Thoracic aorta (tissue), 2 donors: ENCODE measurements at regions not wholly inside any gene's neighbourhood (a gene's known extent, or its start where the extent isn't known, plus 50 kb on each side); places are given as distances from the start of the nearest gene placed in this dataset.

Experiments used
- ATAC-seq: fragments of 150-250 bp; one replicate; pipeline ENCODE4 v1.8.0; 2017; ENCODE audit warnings: low read depth; ENCODE audit not compliant: insufficient number of reproducible peaks, low FRiP score
- DNase-seq: peaks from one replicate; pipeline ENCODE4 v3.0.0-alpha.2; 2020; ENCODE audit warnings: low spot score
- H3K27ac ChIP-seq, 2 donors: fragments of 200-600 bp; sonication (generic); 1 replicate in 1 of 2; 2 replicates in 1 of 2; pipeline ENCODE4 v1.5.1; 2016; ENCODE audit warnings: mild to moderate bottlenecking in 2 of 2, moderate library complexity in 2 of 2
- H3K27me3 ChIP-seq: fragments of 200-600 bp; sonication (generic); replicated peaks from 2 replicates; pipeline ENCODE4 v1.6.0; 2016; ENCODE audit warnings: mild to moderate bottlenecking; ENCODE audit not compliant: insufficient read depth
- H3K36me3 ChIP-seq: fragments of 200-600 bp; sonication (generic); one replicate; pipeline ENCODE4 v1.5.1; 2016
- H3K4me1 ChIP-seq, 2 donors: fragments of 200-600 bp; sonication (generic); 1 replicate in 1 of 2; 2 replicates in 1 of 2; pipeline versions ENCODE4 v1.5.1 to v1.6.0; 2016; ENCODE audit warnings: low read depth in 2 of 2, mild to moderate bottlenecking in 1 of 2; ENCODE audit not compliant: control insufficient read depth in 1 of 2
- H3K4me3 ChIP-seq: fragments of 200-600 bp; sonication (generic); 2 replicates; pipeline ENCODE4 v1.5.1; 2016; ENCODE audit warnings: mild to moderate bottlenecking
- H3K9me3 ChIP-seq: fragments of 200-600 bp; sonication (generic); 2 replicates; pipeline ENCODE4 v1.5.1; 2016
- TF ChIP-seq, protein P1 (sequence below): fragments of 200-600 bp; sonication (generic); IDR thresholded peaks from one replicate; pipeline ENCODE4 v1.5.1; 2019; ENCODE audit warnings: antibody characterized with exemption

DNA sequence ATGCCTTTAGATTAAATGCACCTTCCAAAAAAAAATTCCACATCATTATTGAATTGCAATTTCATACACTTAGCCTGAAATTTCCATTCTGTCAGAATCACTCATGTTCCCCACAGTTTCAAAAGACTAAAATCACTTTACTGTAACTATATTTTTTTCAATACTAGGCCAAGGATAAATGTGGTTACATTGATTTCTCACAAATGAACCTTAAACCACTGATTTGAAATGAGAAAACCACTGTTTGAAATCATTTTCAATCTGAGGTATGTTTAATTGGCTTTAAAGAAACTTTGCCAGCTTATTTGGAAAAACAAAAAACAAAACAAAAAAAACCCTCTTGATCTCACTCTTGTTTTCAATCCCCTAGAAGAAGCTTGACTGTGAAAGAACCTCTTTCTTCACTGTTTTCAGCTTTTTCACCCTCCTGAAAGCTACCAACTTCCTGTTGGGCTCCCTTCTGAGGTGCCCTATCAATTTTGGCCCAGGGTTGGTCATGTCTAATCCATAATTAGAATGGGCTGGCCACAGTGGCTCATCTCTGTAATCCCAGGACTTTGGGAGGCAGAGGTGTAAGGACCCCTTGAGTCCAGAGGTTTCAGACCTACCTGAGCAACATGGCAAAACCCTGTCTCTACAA, 242.5 kb downstream of the ADGRG6 start:
- no peak for ATAC-seq

DNA sequence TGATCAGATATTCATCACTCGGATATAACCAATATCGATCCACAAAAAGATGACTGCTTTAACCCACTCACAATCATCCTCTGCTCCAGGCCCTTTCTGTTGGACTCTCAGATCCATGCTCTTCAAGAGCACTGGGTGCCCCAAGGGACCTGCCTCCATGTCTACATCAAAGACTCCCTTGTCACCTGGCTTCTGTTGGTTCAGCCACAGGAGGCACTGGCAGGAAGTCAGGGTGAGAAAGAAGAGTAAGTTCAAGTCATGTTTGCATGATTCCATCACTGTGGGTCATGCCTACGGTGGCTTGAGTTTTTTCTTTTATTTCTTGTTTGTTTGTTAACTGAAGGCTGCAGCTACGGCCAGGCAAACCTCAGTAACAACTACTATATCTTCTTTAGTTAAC, 243.3 kb downstream of the ADGRG6 start:
- Histone ChIP-seq H3K36me3 (no peaks in the 10 kb centered on the region), H3K27ac (no peak overlapping the region), H3K4me1 (no peaks in the 10 kb centered on the region), H3K4me3 (no peak overlapping the region), H3K27me3 (no peaks in the 10 kb centered on the region), H3K9me3 (no peaks in the 10 kb centered on the region)
- TF ChIP-seq, protein P1, sequence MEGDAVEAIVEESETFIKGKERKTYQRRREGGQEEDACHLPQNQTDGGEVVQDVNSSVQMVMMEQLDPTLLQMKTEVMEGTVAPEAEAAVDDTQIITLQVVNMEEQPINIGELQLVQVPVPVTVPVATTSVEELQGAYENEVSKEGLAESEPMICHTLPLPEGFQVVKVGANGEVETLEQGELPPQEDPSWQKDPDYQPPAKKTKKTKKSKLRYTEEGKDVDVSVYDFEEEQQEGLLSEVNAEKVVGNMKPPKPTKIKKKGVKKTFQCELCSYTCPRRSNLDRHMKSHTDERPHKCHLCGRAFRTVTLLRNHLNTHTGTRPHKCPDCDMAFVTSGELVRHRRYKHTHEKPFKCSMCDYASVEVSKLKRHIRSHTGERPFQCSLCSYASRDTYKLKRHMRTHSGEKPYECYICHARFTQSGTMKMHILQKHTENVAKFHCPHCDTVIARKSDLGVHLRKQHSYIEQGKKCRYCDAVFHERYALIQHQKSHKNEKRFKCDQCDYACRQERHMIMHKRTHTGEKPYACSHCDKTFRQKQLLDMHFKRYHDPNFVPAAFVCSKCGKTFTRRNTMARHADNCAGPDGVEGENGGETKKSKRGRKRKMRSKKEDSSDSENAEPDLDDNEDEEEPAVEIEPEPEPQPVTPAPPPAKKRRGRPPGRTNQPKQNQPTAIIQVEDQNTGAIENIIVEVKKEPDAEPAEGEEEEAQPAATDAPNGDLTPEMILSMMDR: no peak
- no peak for DNase-seq
- ATAC-seq: no peak

More for the DNA sequence above, 242.5 kb downstream of the ADGRG6 start:
- Histone ChIP-seq H3K27me3 (no peaks in the 10 kb centered on the region), H3K27ac (no peak overlapping the region), H3K36me3 (no peaks in the 10 kb centered on the region), H3K4me1 (no peaks in the 10 kb centered on the region), H3K9me3 (no peaks in the 10 kb centered on the region), H3K4me3 (no peak overlapping the region)
- no peak for DNase-seq
- TF ChIP-seq, protein P1: no peak

DNA sequence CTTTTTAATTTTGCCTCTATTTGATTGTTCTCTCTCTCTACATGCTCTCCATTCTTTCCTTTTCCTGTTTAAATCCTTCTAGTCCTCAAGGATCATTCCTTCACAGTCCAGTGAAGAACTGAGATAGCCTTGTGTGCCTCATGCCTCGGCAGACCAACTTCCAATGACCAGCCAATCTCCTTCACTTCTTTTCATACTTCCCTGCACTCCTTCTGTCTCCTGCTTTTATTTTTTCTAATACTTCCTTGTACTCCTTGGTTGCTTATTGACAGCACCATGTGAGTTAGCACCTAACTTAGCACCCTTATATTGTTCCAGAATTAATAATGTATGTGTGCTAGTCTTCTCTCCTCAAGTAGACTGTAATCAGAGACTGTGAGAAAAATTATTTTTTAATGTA, 246.8 kb downstream of the ADGRG6 start:
- DNase-seq (no peak), ATAC-seq (no peak)
- no peak overlapping the region for H3K27ac ChIP-seq
- TF ChIP-seq, protein P1: no peak
- no peak overlapping the region for H3K4me3 ChIP-seq
- H3K4me1 ChIP-seq: no peaks in the 10 kb centered on the region
- no peaks in the 10 kb centered on the region for H3K36me3 ChIP-seq
- no peaks in the 10 kb centered on the region for H3K27me3 ChIP-seq
- H3K9me3 ChIP-seq: no peaks in the 10 kb centered on the region

DNA sequence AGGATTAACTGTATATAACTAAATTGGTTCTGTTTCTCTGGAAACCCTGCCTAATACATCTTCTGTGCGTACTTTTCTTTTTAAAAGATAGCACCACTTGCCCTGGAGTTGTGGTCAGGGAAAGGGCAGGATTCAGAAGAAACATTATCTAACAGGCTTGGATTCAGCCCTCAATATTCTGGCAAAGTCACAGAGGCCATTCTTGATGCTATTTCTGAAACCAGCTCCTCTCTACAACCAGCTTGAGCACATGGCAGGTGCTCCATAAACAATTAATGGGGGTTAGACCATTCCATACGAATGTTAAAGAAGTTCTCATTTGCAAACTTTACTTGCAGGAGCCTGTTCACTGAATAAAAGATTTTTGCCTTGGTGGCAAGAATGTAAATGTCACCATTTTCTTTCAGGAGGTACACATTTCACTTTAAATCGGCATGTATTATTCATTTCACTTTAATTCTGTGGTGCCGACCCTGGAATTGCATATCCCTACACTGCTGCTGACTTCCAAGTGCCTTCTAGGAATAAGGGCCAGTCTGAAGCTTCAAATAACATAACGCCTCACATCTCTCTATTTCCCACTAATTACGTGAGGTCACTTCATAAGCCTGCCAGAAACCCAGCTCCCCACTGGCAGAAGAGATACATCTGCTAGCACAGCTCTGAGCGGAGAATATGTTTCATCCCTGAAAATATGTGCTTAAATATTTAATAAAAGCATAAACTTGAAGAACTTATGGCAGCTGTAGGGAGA, 248.7 kb downstream of the ADGRG6 start:
- Histone ChIP-seq H3K27me3 (no peaks in the 10 kb centered on the region), H3K36me3 (no peaks in the 10 kb centered on the region), H3K9me3 (no peaks in the 10 kb centered on the region), H3K4me1 (no peaks in the 10 kb centered on the region), H3K27ac (no peak overlapping the region), H3K4me3 (no peak overlapping the region)
- TF ChIP-seq, protein P1: no peak
- no peak for ATAC-seq
- no peak for DNase-seq

DNA sequence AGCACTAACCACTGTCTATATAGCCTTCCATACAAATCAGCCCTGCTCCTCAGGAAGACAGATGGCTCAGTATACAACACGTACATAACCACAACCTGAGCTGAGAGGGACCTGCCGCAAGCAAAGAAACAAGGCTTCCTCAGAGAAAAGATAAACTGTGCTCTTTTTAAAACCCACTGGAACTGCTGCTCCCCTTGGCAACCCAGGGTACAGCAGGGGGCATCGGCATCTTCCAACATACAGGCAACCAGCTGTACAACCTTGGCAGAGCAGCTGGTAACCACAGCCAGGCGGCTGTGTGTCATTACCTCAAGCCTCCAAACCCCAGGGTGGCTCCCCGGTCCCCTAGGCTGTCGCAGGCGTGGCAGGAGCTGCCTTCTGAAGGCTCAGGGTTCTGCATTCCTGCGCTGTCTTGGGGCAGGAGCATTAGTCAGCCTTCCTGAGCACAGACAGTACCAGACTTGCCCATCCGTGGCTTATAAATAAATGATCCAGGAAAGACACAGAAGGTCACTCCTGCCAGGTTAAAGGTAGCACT, 249.5 kb downstream of the ADGRG6 start:
- ATAC-seq (no peak), DNase-seq (no peak)
- no peaks in the 10 kb centered on the region for H3K9me3 ChIP-seq
- no peak overlapping the region for H3K27ac ChIP-seq
- no peak overlapping the region for H3K4me3 ChIP-seq
- no peaks in the 10 kb centered on the region for H3K27me3 ChIP-seq
- H3K36me3 ChIP-seq: no peaks in the 10 kb centered on the region
- H3K4me1 ChIP-seq: no peaks in the 10 kb centered on the region
- TF ChIP-seq, protein P1: no peak
